NCI-H146 (cell line): ENCODE measurements at regions not wholly inside any gene's neighbourhood (a gene's known extent, or its start where the extent isn't known, plus 50 kb on each side); places are given as distances from the start of the nearest gene placed in this dataset.
"Not testable (repeated sequence)": the region's sequence is repeated elsewhere in the genome, so short reads cannot be mapped to it uniquely, and the experiment has no call there.

Source experiments
- DNase-seq: peaks from one replicate; lab custom pipeline; 2025; lab: John Stamatoyannopoulos, UW

GRCh38 chr10:64320448-64320847 lies 799.2 kb downstream of the REEP3 start:
- no peak for DNase-seq

GRCh38 chr10:64329510-64329909 lies 808.3 kb downstream of the REEP3 start:
- no peak for DNase-seq

- no peak for DNase-seq
Measured at GRCh38 chr10:64332551-64332950, 811.4 kb downstream of the REEP3 start.

GRCh38 chr10:64334084-64334483 lies 812.9 kb downstream of the REEP3 start:
- no peak for DNase-seq

GRCh38 chr10:64344211-64344610 lies 823.0 kb downstream of the REEP3 start:
- no peak for DNase-seq

- DNase-seq, result no peak
Measured at GRCh38 chr10:64345856-64346255, 824.7 kb downstream of the REEP3 start.

- DNase-seq, result no peak
Measured at GRCh38 chr10:64346389-64346788, 825.2 kb downstream of the REEP3 start.

DNA sequence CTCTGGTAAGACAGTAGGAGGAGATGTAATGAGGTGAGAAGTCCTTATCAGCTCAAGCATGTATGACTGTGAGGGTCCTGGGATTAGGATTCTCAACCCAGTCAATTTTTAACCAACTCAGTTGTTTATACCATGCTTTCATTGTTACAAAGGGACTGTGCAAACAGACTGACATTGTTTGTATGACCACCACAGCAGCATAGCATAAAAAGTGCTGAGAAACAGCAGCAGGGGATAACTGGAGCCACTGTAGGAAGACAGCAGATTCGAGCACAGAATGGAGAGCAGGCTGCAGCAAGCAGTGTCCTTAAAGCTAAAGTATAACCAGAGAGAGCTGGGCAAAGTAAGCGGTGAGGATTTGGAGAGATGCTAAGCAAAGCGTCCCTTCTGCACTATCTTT lies 829.5 kb downstream of the REEP3 start:
- no peak for DNase-seq

DNA sequence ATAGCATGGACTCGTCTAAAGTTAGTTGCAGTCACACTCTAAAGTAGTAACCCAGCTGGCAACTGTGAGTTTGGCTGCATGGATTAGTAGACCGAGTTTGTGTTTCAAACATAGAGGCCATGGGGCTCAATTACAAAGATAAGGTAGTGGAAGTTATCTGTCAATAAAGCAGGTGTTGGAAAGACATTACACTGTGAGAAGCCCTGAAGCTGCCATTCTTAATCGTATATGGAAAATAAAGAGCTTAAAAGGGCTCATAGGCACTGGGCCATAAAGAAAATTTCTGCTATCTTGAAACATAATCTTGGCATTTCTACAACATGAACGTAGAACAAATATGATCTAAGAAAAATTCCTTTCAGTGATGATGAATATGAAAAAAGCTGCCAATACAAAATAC lies 837.7 kb downstream of the REEP3 start:
- no peak for DNase-seq

- not testable (repeated sequence) for DNase-seq
Measured at GRCh38 chr10:64360240-64360639, 839.0 kb downstream of the REEP3 start.

DNA sequence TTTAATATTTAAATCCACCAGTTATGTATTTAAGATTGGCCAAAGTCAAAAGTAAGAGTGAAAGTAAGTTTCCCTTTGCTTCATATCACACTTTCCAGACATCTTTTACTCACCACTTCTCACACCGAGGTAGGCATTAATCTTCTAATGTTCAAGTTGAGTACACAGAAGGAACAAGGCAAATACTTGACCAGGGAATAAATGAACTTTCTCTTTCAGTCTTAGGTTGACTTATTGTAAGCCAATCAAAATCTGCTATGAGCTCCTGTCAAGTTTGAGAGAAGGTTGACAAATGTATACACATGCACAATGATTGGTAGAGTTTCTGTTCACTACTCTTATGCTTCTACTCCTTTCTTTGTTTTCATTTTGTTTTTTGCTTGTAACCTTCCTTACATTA lies 842.5 kb downstream of the REEP3 start:
- DNase-seq, result no peak

DNA sequence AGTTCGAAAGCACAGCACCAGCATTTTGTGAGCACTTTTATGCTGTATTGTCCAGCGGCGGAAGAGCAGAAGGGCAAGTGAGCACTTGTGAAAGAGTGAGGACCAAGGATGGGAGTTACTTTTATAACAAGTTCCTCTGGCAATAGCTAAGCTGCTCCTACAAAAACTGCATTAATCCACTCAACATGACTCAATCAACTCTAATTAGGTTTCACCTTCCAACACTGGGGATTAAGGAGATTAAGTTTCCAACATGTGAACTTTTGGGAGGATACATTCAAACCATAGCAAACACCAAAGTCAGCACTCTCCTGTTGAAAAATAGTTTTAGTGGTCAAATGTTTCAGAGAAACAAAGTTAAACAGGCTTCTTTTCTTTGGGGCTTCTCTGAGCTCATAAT lies 844.5 kb downstream of the REEP3 start:
- DNase-seq, result no peak

DNA sequence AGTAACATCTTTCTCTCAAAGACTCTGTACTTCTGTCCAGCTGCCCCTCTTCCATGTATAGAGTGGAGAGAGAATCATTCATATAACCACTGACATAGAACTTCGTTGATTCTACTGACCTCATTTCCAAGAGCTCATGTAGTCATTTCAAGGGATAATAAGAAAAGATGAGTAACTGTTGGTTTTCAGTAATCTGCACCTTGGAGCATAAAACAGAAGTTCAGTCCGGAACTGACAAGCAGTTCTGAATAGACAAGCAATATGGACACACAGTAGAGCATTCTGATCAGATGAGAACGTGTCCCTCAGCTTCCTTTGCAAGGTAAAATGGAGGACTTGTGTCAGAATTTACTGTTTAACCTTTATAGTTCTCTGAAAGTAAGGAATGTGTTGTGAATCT lies 847.1 kb downstream of the REEP3 start:
- no peak for DNase-seq

GRCh38 chr10:64369885-64370773 lies 848.9 kb downstream of the REEP3 start:
- no peak for DNase-seq

GRCh38 chr10:64374346-64374745 lies 853.1 kb downstream of the REEP3 start:
- DNase-seq, result no peak

DNA sequence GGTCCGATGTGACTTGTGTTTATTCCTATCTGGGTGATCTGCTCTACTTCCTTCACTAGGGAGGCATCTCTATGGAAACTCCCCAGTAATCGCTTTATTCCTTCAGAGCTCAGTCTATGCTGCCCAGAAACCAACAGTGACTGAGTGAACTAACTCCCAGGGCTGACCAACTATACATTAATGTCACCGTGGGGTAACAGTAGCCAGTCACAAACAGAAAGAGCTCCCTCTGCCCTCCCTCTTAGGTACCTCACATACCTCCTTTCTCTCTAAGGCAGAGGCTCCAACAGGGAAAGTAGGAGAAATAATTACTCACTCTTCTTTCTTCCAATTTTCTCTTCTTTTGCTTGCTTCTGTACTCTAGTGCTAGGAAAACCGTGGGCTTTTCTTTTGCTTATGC lies 855.0 kb downstream of the REEP3 start:
- no peak for DNase-seq

DNA sequence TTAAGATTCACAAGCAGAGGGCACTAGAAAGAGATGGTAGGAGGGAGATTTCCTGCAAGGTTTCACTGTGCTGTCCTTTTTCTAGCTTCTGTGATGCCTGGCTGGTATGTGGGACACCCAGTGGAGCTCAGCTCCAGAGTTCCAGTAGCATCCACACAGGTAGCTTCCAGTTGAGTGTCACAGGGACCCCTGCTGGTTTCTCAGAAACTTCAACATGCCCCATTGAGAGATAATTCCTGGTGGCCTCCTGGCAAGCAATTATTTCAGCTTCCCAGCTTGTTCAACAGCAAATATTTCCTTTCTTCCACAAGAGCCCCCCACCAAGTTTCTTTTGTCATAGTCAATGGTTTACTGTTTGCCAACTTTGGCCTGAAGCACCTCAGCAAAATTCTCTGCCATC lies 858.7 kb downstream of the REEP3 start:
- DNase-seq, result peak; percentile 15

DNA sequence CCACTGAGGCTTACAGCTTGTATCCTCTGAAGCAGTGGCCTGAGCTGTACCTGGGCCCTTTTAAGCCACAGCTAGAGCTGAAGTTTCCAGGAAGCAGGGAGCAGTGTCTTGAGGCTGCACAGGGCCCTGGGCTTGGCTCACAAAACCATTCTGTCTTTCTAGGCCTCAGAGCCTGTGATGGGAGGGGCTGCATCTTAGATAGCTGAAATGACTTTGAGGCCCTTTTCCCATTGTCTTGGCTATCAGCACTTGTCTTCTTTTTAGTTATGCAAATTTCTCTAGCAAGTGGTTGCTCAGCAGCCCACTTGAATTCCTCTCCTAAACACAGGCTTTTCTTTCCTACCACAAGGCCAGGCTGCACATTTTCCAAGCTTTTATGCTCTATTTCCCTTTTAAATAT lies 864.2 kb downstream of the REEP3 start:
- no peak for DNase-seq

- DNase-seq, result no peak
Measured at GRCh38 chr10:64394744-64395143, 873.5 kb downstream of the REEP3 start.

DNA sequence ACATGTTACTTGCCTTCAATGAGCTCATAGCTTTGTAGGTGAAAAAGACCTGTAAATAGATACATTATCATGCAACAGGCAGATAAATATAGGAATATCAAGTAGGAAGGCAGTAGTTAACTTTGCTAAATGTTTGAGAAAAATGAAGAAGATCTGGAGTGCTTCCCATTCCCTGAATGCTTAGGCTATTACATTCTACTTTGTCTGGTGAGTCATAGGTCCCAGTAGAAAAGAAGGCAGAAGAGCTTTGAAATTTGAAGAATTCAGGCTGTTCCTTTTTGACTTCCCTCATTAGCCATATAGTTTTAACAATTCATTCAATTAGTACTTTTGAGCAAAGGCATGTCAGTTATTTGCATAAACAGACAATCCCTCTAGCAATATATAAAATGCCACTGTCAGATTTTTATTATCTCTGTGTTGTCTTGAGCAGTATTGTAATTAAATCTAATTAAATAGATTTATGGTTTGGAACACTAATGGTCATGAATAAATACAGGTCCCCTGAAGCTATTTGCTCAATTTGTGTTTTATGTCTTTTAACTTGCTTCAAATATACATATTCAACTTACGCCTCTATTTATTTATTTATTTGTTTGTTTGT lies 875.0 kb downstream of the REEP3 start:
- no peak for DNase-seq

DNA sequence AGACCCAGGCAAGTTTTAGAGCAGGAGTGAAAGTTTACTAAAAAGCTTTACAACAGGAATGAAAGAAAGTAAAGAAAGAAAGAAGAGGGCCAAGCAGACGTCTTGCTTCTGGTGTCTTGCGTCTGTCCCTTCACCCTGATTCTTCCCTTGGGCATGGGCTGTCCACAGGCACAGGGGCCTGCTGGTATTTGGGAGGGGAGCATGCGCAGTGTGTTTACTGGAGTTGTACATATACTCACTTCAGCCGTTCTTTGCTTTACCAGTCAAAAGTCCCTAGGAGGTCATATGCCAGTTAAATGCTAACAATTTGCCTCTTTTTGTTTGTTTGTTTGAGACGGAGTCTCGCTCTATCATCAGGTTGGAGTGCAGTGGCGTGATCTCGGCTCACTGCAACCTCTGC lies 875.9 kb downstream of the REEP3 start:
- no peak for DNase-seq

- no peak for DNase-seq
Measured at GRCh38 chr10:64408391-64409183, 887.4 kb downstream of the REEP3 start.

DNA sequence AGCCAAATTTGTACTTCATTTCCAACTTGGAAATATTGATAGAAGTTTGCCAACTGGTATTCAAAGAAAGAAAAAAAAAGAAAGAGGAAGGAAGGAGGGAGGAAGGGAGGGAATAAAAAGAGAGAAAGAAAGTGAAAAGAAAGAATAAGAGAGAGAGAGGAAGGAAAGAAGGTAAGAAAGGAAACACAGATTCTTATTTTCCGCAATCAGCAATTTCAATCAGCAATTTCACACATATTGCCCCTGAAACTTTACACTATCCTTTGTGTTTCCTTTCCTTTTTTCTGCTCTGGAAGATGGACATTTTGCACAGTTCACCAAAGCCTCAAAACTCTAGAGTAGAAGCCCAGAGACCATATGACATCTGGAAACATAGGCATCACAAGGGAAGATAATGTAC lies 888.1 kb downstream of the REEP3 start:
- DNase-seq, result no peak
